H9 (cell line): ENCODE measurements at regions not wholly inside any gene's neighbourhood (a gene's known extent, or its start where the extent isn't known, plus 50 kb on each side); places are given as distances from the start of the nearest gene placed in this dataset.

ENCODE experiments used
- DNase-seq: peaks from one replicate; pipeline ENCODE4 v3.0.0-alpha.2; 2017
- H2AFZ ChIP-seq: one replicate; pipeline ENCODE4 v1.6.1; 2013; ENCODE audit warnings: mild to moderate bottlenecking, low read length, control low read depth, moderate library complexity
- H2AK5ac ChIP-seq: 2 replicates; pipeline ENCODE4 v1.6.1; 2013; ENCODE audit warnings: low read length, control low read depth, mixed read lengths; ENCODE audit not compliant: insufficient read length
- H2BK120ac ChIP-seq: one replicate; pipeline ENCODE4 v1.6.1; 2013; ENCODE audit warnings: low read depth, mild to moderate bottlenecking, low read length, control low read depth, inconsistent platforms; ENCODE audit not compliant: poor library complexity, severe bottlenecking
- H2BK12ac ChIP-seq: 2 replicates; pipeline ENCODE4 v1.6.1; 2013; ENCODE audit warnings: low read length, control low read depth, mixed read lengths, low read depth; ENCODE audit not compliant: insufficient read length
- H2BK15ac ChIP-seq: 2 replicates; pipeline ENCODE4 v1.6.1; 2013; ENCODE audit warnings: low read depth, low read length, control low read depth
- H2BK20ac ChIP-seq: one replicate; pipeline ENCODE4 v1.6.1; 2013; ENCODE audit warnings: low read depth, mild to moderate bottlenecking, low read length, control low read depth, inconsistent platforms; ENCODE audit not compliant: poor library complexity, severe bottlenecking
- H2BK5ac ChIP-seq: 2 replicates; pipeline ENCODE4 v1.6.1; 2013; ENCODE audit warnings: low read length, control low read depth, mixed read lengths; ENCODE audit not compliant: insufficient read length
- H3K14ac ChIP-seq: 2 replicates; pipeline ENCODE4 v1.6.1; 2013; ENCODE audit warnings: low read length, control low read depth; ENCODE audit not compliant: insufficient read depth
- H3K18ac ChIP-seq: 2 replicates; pipeline ENCODE4 v1.6.1; 2013; ENCODE audit warnings: low read depth, mild to moderate bottlenecking, mixed read lengths, low read length, control low read depth; ENCODE audit not compliant: insufficient read length
- H3K23ac ChIP-seq: 2 replicates; pipeline ENCODE4 v1.6.1; 2013; ENCODE audit warnings: low read length, control low read depth, mixed read lengths, low read depth; ENCODE audit not compliant: insufficient read length
- H3K23me2 ChIP-seq: 2 replicates; pipeline ENCODE4 v1.6.1; 2013; ENCODE audit warnings: low read depth, mild to moderate bottlenecking, mixed read lengths, low read length, control low read depth; ENCODE audit not compliant: insufficient read length, poor library complexity, severe bottlenecking
- H3K27ac ChIP-seq: 2 replicates; pipeline ENCODE4 v1.5.1; 2013; ENCODE audit warnings: low read length, control low read depth, mixed read lengths, low read depth; ENCODE audit not compliant: insufficient read length
- H3K27me3 ChIP-seq: 2 replicates; pipeline ENCODE4 v1.6.1; 2013; ENCODE audit warnings: low read length, control low read depth, inconsistent platforms; ENCODE audit not compliant: insufficient read depth
- H3K4ac ChIP-seq: 2 replicates; pipeline ENCODE4 v1.6.1; 2013; ENCODE audit warnings: low read depth, mild to moderate bottlenecking, control low read depth, inconsistent platforms, low read length, moderate library complexity
- H3K4me1 ChIP-seq: 2 replicates; pipeline ENCODE4 v1.6.1; 2013; ENCODE audit warnings: low read length, control low read depth, inconsistent platforms; ENCODE audit not compliant: insufficient read depth
- H3K4me2 ChIP-seq: 2 replicates; pipeline ENCODE4 v1.6.1; 2013; ENCODE audit warnings: low read length, control low read depth, mixed read lengths; ENCODE audit not compliant: insufficient read length, insufficient read depth
- H3K56ac ChIP-seq: 2 replicates; pipeline ENCODE4 v1.6.1; 2013; ENCODE audit warnings: low read depth, mild to moderate bottlenecking, mixed read lengths, low read length, control low read depth; ENCODE audit not compliant: insufficient read length
- H3K79me1 ChIP-seq: 2 replicates; pipeline ENCODE4 v1.6.1; 2013; ENCODE audit warnings: low read depth, mild to moderate bottlenecking, moderate library complexity, low read length, control low read depth, inconsistent platforms; ENCODE audit not compliant: insufficient read depth, poor library complexity, severe bottlenecking
- H3K79me2 ChIP-seq: 2 replicates; pipeline ENCODE4 v1.6.1; 2013; ENCODE audit warnings: low read length, control low read depth, inconsistent platforms; ENCODE audit not compliant: insufficient read depth
- H3K9ac ChIP-seq: 2 replicates; pipeline ENCODE4 v1.6.1; 2013; ENCODE audit warnings: low read length, control low read depth, mixed read lengths; ENCODE audit not compliant: insufficient read length; ENCODE audit errors: extremely low read depth
- H3K9me3 ChIP-seq: one replicate; pipeline ENCODE4 v1.6.1; 2013; ENCODE audit warnings: low read depth, low read length, inconsistent platforms; ENCODE audit not compliant: control insufficient read depth
- H3T11ph ChIP-seq: one replicate; pipeline ENCODE4 v1.6.1; 2013; ENCODE audit warnings: mild to moderate bottlenecking, low read length, control low read depth, inconsistent platforms
- H4K20me1 ChIP-seq: one replicate; pipeline ENCODE4 v1.6.1; 2013; ENCODE audit not compliant: control insufficient read depth, insufficient read length, insufficient read depth
- H4K5ac ChIP-seq: 2 replicates; pipeline ENCODE4 v1.6.1; 2013; ENCODE audit warnings: low read depth, mild to moderate bottlenecking, mixed read lengths, low read length, control low read depth; ENCODE audit not compliant: insufficient read length
- H4K8ac ChIP-seq: replicated peaks from 2 replicates; pipeline ENCODE4 v1.6.1; 2013; ENCODE audit warnings: low read length, control low read depth, mixed read lengths, low read depth; ENCODE audit not compliant: insufficient read length
- H4K91ac ChIP-seq: 2 replicates; pipeline ENCODE4 v1.6.1; 2013; ENCODE audit warnings: low read depth, mild to moderate bottlenecking, moderate library complexity, mixed read lengths, low read length, control low read depth; ENCODE audit not compliant: insufficient read length
- H3K27ac Mint-ChIP-seq, 3 experiments: 2 replicates in 2 of 3; 3 replicates in 1 of 3; pipeline ENCODE4 v1.8.0; 2020 to 2021; ENCODE audit warnings: mixed read lengths in 3 of 3, mild to moderate bottlenecking in 1 of 3, moderate library complexity in 1 of 3
- H3K27me3 Mint-ChIP-seq: 2 replicates; pipeline ENCODE4 v1.8.0; 2021; ENCODE audit warnings: low read depth, mild to moderate bottlenecking, moderate library complexity, mixed read lengths
- H3K36me3 Mint-ChIP-seq, 3 experiments: 2 replicates in 2 of 3; 3 replicates in 1 of 3; pipeline ENCODE4 v1.8.0; 2020 to 2021; ENCODE audit warnings: low read depth in 3 of 3, mixed read lengths in 3 of 3; ENCODE audit not compliant: insufficient read depth in 1 of 3
- H3K4me1 Mint-ChIP-seq, 2 experiments: 2 replicates each; pipeline ENCODE4 v1.8.0; 2020; ENCODE audit warnings: mixed read lengths in 2 of 2
- H3K4me3 Mint-ChIP-seq, 2 experiments: 2 replicates in 1 of 2; 3 replicates in 1 of 2; pipeline ENCODE4 v1.8.0; 2020 to 2021; ENCODE audit warnings: mild to moderate bottlenecking in 2 of 2, mixed read lengths in 2 of 2, moderate library complexity in 1 of 2
- H3K9me3 Mint-ChIP-seq, 2 experiments: 2 replicates in 1 of 2; 3 replicates in 1 of 2; pipeline ENCODE4 v1.8.0; 2020; ENCODE audit warnings: mild to moderate bottlenecking in 2 of 2, mixed read lengths in 2 of 2, moderate library complexity in 1 of 2
- CTCF ChIP-seq: fragments of 200-600 bp; sonication (generic); conservative IDR thresholded peaks from 3 replicates; pipeline ENCODE4 v1.8.0; 2021; ENCODE audit warnings: antibody characterized with exemption, mild to moderate bottlenecking
- WGBS: extraction: QIAGEN DNeasy Blood & Tissue Kit; methylation state at CpG from one replicate; pipeline ENCODE4 v1.1.7; 2013; ENCODE audit warnings: missing lambda C conversion rate, low lambda C conversion rate, mixed read lengths; ENCODE audit not compliant: insufficient read length; ENCODE audit errors: extremely low coverage; 5-methylcytosine and 5-hydroxymethylcytosine counted together

- no peak overlapping the region for H3K14ac ChIP-seq
- no peaks in the 10 kb centered on the region for H3K79me1 ChIP-seq
- H4K5ac ChIP-seq, result no peak overlapping the region
- H2BK120ac ChIP-seq, result no peak overlapping the region
- H3K9ac ChIP-seq, result no peak overlapping the region
- H3K27ac ChIP-seq, result no peak overlapping the region
- H3K27me3 Mint-ChIP-seq, result no peaks in the 10 kb centered on the region
- H3K4me2 ChIP-seq, result no peak overlapping the region
- H2AK5ac ChIP-seq, result no peak overlapping the region
- no peaks in the 10 kb centered on the region for H3K4me1 ChIP-seq
- H3K18ac ChIP-seq, result no peak overlapping the region
- no peak overlapping the region for H2BK15ac ChIP-seq
- WGBS, result no CpG with 5 or more reads among the region's 1 CpG
- H3K4me3 Mint-ChIP-seq, result no peak overlapping the region
- H3K36me3 Mint-ChIP-seq, result peaks cover 0 to 4% (median 0%) of the 10 kb centered on the region in 3 experiments; a peak in 1 of 7 replicates
- no peak overlapping the region for H3K4ac ChIP-seq
- H4K91ac ChIP-seq, result no peak overlapping the region
- no peaks in the 10 kb centered on the region for H4K20me1 ChIP-seq
- H3K23ac ChIP-seq, result no peak overlapping the region
- H3K27me3 ChIP-seq, result no peaks in the 10 kb centered on the region
- H4K8ac ChIP-seq, result no peak overlapping the region
- no peak overlapping the region for H2BK20ac ChIP-seq
- no peak for DNase-seq
- H3K9me3 ChIP-seq, result no peaks in the 10 kb centered on the region
- no peaks in the 10 kb centered on the region for H3K23me2 ChIP-seq
- no peak overlapping the region for H2AFZ ChIP-seq
- no peak overlapping the region for H3T11ph ChIP-seq
- H3K56ac ChIP-seq, result no peak overlapping the region
- peaks cover 4 to 5% of the 10 kb centered on the region in 2 experiments for H3K4me1 Mint-ChIP-seq
- H2BK5ac ChIP-seq, result no peak overlapping the region
- H3K27ac Mint-ChIP-seq, result peak overlapping the region in 1 of 3 experiments; percentile 49; a peak in 1 of 7 replicates
- no peaks in the 10 kb centered on the region for H3K79me2 ChIP-seq
- no peaks in the 10 kb centered on the region for H3K9me3 Mint-ChIP-seq
- no peak overlapping the region for H2BK12ac ChIP-seq
- no peak for TF ChIP-seq CTCF
Observed at GRCh38 chr1:170265234-170265633, 119.5 kb downstream of the NTMT2 start.
